HG03108 (cell line): ENCODE measurements at regions not wholly inside any gene's neighbourhood (a gene's known extent, or its start where the extent isn't known, plus 50 kb on each side); places are given as distances from the start of the nearest gene placed in this dataset.
"Not testable (repeated sequence)": the region's sequence is repeated elsewhere in the genome, so short reads cannot be mapped to it uniquely, and the experiment has no call there.

Source experiments
- ATAC-seq: cut with Tn5 transposase; IDR thresholded peaks from one replicate; pipeline ENCODE4 v1.9.1; 2021; ENCODE audit warnings: moderate library complexity; ENCODE audit not compliant: unreplicated experiment

DNA sequence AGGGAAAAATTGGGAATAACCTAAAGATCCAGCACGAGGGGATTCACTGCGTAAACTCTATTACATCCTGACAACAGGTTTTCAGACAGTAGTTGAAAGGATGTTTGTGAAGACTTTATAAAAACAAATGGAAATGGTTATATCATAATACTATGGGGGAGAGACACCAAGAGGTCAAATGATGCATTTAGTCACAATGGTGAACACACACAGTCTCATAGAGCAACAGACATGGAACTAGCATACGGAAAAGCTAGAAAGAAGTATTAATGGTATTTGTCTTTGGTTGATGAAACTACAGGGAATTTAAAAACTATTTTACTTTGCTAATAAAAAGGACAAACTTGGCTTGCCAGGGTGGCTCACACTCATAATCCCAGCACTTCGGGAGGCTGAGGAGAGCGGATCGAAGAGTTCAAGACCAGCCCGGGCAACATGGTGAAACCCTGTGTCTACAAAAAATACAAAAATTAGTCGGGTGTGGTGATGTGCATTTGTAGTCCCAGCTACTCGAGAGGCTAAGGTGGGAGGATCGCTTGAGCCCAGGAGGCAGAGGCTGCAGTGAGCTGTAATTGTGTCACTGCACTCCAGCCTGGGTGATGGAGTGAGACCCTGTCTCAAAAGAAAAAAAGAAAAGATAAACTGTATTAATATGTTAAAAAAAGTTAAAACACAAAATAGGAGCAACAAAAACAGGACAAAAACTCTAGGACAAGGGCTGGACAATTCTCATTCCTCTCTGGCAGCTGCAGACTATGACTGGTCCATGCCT is 94.8 kb downstream of the MYCN start:
- ATAC-seq = no peak

DNA sequence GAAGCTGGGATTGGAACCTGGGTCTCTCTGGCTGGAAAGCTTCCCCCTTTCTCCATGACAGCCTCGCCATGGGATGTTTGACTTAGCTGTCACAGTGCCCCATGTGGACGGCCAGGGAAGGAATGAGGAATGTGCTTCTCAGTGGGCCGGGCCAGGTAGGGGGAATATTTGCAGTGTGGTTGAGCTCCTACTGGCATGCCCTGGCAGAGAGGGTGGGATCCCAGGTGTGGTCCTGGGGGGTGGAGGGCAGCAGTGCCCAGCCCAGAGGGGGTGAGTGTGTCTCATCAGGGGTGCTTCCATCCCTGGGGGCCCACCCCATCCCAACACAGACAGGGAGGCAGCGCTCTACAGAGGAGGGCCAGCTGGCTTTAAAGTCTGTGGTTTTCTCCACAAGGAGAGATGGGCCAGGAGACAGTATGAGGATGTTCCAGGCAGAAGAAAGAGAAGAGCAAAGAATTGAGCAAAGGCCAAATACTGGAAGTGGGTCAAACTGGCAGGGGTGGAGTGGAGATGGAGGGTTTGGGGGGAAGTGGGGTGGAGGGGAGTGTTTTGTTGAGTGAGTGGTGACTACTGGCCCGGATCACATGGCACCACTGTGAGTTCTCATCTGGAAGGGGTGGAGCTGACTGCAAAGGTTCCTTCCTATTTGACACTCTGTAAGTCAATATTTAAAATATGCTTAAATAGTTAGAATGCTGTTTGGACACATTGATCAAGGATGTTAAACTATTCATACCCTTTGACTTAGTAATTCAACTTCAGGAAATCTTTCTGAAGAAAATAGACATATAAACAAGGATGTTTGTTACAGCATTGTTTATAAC is 94.0 kb downstream of the MYCN start:
- no peak for ATAC-seq

DNA sequence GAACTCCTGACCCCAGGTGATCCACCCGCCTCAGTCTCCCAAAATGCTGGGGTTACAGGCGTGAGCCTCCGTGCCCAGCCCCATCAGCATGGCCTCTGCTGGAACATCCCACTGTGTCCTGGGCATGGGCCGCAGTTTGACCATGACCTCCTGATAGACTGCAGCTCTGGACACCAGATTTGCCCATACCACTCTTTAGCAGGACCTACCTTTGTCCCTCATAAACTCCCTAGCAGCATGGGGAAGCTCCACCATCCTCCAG is 92.6 kb downstream of the MYCN start:
- ATAC-seq = no peak

DNA sequence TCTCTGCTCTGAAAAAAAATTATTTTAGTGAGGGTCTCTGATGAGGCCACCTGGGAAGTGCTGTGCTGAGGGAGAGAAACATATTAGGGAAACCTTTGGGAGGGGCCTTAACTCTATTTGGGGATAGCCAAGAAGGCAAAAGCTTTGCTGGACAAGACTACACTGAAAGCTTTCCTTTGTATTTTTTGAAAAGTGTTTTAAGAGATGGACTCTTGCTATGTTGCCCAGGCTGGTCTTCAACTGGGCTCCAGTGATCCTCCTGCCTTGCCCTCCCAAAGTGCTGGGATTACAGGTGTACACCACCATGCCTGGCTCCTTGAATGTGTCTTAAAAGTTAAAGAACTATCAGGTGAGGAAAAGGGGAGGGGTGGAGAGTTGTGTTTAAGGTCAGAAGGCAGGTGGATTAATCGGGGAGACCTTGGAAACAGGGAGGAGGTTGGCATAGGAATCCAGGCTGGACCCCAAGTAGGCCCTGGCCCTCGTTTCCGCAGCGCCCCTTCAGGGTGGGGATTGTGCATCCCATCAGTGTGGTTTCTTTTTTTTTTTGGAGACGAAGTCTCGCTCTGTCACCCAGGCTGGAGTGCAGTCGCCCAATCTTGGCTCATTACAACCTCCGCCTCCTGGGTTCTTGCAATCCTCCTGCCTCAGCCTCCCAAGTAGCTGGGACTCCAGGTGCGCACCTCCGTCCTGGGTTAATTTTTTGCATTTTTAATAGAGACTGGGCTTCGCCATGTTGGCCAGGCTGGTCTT is 92.1 kb downstream of the MYCN start:
- no peak for ATAC-seq

DNA sequence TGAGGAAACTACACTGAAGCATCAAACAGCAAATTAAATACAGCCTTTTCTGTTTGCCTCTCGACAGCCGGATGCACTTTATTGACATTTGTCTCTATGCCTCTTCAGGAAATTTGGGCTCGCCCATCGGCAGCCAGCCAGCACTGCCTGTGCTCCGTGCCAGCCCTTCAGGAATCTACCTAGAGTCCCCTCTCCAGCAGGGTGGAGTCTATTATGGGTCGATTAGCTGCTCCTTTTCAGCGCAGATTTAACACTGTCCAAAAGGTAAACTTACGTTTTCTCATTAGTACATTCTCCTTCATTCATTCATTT is 91.5 kb downstream of the MYCN start:
- ATAC-seq = no peak

DNA sequence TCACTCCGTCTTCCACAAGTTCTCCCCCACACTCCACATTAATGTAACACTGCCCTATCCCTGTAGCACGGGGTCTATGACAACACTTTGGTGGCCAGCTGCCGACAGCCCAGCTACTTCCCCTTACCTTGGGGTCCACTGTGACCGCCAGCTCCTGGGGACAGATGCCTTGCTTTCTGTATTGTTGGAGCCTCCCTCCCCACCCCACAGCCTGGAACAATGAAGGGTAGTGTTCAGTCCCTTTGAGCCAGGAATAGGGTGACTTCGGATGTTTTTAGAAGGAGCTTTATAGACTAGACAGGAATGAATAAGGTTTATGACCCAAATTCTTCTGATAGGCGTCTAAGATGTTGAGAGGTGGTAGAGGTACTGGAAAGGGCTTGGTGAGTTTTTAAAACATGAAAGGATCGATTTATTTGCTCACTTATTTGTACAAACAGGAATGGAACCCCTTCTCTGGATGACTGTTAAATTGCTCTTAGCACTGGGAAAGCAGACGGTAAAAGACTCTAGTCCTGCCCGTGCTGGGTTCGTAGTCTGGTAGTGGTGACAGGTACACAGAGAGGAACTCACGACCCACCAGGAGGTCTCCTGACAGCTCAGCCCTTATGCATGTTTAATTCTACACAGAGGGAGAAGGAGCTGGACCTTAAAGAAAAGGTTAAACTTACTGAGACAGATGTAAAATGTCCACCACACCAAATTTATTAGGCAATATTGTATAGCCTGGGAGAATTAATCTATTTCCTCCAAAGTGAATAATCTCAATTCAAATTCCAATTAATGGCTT is 90.9 kb downstream of the MYCN start:
- ATAC-seq = no peak

DNA sequence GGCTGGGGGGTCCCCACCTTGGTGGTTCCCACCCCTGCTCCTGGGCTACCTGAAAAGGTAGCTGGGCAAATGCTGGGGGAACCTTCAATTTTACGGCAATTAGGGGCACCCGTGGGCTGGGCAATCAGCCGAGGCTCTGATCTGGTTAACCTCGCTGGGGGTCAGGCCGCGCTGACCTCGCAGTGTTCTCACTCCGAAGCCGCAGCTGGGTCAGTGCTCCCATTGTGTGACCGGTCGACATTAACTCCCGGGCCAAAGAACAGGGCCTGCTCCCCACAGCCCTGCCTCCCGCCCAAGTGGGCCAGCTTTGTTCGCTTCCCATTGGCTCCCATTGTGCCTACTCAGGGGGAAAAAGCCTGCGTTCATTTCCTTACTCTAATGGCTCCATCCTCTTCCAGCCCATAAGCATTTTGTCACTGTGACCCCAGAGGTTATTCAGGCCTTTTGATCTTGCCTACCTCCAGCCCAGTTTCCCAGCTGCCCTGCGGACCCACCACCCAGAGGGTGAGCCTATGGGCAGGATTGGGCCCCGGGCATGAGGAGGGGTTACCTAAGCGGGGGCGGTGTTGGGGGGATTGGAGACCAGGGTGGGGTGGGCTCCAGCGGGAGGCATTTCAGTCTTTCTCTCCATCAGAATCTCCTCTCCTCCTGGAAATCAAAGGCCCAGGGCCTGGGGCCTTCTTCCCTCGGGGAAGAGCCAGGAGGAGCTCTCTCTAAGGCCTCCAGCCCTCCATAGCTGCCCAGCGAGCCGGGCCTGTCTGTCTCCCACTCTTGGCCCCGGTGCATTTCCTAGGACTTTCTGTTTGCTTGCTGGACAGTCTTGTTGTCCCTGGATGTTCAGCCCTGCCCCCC is 90.1 kb downstream of the MYCN start:
- ATAC-seq = no peak

DNA sequence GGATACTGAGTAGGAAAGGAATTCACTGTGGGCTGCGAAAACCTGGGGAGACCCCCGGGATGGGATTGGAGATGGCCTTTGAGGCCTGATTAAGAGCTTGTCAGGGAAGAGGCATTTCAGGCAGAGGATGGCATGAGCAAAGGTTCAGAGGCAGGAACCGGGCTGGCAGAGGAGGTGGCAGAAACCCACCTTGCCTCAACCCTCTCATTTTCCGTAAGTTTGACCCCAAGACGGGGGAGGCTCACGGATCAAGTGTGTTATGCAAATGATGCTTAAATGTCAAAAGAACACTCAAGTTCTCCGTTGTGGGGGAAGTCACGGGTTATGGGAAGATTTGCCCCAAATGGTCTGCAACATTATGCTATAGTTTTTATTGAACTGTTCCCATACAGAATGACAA is 88.3 kb downstream of the MYCN start:
- ATAC-seq = no peak

DNA sequence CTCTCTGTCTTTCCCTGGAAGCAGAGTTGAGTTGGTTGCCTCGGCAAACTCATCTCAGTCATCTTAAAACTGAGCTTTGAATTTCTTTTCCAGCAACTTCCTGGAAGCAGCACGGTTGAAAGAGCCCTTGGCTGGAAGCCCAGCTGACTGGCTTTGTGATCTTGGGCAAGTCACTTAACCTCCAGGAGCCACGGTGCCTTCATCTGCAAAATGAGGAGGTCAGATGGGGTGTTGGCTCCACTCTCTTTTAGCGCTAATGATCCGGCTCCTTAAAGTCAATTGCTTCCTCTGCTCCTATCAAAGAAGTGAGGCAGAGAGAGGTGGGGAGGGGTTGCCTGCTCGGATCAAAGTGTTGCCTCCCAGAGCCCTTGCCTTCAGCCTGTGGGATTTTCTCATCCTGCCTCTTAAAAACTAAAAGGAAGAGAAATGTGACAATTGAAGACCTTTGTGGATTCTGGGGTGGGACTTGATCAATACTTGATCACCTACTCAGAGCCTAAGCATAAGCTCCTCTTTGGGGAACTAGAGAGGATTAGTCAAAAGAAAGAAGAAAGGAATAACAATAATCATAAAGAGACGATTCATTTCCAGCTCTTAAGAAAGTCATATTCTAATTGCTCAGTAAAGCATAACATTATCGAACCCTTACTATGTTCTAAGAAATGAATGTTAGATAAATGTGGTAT is 86.6 kb downstream of the MYCN start:
- no peak for ATAC-seq

DNA sequence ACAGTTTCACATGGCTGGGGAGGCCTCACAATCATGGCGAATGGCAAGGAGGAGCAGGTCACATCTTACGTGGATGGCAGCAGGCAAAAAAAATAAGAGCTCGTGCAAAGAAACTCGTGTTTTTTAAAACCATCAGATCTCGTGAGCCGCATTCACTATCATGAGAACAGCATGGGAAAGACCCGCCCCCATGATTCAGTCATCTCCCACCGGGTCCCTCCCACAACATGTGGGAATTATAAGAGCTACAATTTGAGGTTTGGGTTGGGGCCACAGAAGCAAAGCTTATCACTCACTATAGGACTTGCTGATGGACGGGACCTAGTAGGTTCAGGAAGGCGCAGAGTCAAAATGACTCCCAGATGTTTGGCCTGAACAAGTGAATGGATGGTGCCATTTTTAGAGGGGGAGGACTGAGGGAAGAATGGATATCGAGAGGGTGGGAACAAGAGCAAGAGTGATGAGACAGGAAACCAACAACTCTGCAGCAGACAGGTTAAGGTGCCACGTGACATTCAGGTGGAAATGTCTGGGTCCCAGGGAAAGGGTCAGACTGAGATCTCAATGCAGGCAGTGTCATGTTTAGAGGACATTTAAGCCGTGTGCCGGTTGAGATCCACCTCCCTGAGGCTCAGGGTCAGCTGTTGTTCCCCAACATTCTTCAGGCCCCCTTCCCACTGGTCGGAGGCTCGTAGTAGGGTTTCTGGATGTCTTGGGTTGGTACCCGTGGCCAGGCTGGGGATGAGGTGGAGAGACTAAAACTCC is 85.7 kb downstream of the MYCN start:
- no peak for ATAC-seq

DNA sequence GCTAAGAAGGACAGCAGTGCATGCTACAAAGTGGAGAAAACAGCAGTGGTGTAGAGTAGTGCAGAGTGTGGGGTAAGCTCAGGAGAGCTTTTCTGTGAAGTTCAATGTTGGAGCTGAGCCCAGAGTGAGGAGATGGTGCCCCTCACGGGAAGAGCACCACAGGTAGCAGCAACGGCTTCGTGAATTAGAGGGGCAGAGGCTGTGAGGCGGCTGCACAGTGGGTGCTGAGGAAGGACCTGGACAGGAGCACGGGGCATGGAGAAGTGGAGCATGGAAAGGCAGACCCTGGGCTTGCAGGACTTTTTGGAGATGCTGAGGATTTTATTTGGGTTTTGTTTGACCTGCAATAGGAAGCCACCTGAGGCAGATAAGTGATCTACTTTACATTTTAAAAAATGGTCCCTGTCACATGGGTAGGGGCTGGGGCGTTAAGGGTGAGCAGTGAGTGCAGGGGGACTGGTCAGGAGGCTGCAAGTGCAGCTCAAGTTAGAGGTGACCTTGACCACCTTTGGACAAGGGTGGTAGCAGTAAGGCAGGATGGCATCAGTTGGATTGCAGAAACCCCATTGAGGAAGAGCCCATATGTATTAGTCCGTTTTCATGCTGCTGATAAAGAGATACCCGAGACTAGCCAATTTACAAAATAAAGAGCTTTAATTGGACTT is 85.0 kb downstream of the MYCN start:
- no peak for ATAC-seq

DNA sequence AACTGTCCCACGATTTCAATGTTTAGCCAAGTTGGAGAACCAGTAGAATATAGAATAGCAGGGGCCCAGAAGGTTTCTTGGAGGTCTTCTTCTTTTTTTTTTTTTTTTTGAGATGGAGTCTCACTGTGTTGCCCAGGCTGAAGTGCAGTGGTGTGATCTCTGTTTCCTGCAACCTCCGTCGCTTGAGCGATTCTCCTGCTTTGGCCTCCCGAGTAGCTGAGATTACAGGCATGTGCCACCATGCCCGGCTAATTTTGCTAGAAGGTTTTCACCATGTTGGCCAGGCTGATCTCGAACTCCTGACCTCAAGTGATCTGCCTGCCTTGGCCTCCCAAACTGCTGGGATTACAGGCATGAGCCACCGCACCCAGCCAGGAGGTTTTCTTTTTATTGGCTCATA is 84.3 kb downstream of the MYCN start:
- not testable (repeated sequence) for ATAC-seq

DNA sequence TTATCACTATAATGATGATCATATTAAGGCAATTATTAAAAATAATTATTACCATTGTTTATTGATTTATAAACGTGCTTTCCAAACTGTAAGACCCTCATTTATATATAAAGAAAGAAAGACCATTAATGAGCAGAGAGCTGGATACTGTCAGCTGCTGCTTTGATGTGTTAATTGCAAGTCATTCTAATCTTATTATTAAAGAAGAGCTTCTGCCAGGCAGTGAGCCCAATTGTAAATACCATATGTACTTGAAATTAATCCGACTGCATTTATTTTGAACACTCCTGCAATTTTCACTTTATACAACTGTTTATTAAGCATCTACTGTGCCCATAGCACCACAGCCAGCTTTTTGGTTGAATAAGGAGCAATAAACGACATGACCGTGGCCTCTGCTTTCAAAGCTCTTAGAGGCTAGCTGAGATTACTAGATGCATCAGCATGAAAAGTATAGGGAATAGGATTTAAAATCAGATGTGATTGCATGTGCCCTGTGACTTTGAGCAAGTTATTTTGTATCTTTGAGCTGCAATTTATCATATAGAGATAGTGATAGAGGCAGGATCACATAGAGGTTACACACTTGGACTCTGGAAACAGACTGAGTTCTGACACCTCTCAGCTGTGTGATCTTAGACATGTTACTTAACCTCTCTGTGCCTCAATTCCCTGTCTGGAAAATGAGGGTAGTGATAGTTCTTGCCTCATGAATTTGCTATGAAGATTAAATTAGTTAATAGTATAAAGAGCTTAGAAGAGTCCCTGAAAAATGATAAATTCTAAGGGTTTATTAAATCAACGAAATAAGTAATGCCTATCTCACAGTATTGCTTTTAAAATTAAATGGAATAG is 83.4 kb downstream of the MYCN start:
- no peak for ATAC-seq

DNA sequence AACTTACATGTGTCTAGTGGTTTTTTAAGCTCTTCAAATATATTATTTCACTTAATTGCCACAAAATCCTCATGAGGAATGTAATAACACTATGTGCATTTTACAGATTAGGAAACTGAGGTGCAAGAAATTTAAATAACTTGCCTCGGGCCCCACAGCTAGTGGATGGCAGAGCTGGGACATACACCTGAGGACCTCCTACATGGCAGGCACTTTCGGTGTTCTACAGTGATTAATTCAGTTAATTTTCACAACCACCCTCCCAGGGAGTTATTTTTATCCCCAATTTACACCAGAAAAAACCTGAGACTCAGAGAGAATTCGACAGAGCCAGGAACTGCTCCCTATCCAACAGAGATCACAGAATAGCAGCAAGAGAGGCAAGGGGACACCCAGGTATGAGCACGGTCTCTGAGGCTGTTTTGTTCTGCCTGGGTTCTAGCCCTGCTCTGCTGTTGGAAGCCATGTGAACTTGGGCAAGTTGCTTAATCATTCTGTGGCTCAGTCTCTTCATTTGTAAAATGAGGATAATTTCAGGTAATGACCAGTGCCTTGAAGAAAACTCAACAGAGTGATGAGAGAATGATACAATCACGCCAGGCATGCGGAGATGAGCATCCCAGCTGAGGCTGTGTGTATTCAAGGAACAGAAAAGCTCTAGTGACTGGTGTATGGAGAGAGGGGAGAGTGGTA is 82.3 kb downstream of the MYCN start:
- ATAC-seq = no peak

DNA sequence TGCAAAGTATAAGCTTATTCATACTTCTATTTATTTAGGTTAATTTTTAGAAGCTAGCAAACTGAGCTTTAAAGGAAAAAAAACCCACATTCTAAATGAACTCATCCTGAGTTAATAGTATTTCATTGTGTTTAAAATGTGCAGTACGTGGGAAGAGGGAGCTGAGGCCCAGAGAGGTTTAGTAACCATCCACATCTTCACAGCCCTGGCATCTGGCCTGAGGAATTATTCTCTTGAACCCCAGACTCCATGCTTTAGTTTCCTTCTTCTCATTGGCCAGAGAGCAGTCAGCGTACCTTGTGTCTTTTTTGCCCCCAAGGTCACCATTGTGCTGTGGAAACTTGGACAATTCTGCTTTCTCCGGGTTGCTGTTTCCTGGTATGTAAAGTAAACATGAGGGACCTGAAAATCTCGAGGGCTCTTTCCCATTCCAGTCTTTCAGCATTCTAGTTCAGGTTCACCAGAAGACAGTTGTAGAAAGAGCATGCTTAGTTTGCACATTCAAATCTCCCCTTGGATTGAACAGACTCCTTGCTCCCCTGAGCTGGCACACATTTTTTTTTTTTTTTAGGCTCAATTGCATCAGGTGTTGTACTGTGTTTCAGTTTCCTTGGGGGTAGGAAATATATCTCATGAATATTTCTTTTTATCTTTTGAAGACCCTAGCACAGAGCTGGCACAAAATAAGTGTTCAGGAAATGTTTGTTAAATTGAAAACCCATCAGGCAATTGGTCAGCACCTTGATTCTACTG is 81.4 kb downstream of the MYCN start:
- ATAC-seq = no peak

DNA sequence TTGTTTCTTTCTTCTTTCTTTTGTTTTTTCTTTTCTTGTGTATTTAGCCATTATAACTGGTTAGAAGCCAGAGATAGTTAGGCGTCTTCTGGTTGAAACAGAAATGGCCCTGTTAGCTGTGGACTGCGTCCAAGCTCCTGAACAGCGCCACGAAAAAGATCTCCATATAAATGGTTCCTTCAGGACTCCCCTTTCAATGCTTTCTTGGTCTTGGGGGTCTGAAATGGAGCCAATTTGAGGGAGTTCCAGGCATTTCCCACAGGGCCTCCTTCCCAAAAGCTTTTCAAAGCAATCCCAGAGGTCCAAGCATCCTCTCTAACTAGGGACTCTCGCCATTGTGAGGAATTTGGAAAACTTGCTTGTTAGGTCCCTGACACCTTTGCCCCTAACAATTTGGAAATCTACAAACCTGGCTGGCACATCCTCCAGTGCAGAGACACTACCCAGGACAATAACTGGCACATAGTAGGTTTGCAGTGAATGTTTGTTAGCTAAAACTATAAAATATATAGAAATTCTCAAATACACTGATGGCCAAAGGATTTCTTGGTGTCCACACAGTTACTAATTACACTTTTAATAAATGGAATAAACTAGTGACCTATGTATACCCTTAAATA is 80.1 kb downstream of the MYCN start:
- ATAC-seq = no peak
